ENCODE measurements at regions not wholly inside any gene's neighbourhood (a gene's known extent, or its start where the extent isn't known, plus 50 kb on each side); places are given as distances from the start of the nearest gene placed in this dataset.

DNA sequence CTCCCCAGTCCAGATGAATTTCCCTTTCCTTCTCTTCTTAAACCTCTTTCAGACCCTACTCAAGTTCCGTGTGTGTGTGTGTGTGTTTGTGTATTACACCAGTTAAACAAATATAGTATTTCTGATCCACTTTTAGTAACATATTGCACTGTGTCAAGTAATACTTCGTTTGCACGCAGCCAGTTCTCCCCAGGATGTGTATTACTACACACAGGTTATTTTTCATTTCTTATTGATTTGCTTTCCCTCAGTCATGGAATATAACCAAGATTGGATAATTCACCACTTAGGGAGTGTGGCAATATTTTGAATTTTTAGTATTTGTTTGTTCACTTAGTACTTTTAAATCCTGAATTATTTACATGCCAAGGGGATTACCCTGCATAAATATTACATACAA, 667.0 kb downstream of the NR2F2 start:
- no peak overlapping the region for H3K4me3 ChIP-seq (ENCODE audit: low read length)
- no peaks in the 10 kb centered on the region; the same call in 1 of the 2 replicates for H3K9me3 ChIP-seq (ENCODE audit: insufficient read depth, low read depth, low read length)
- H3K27ac ChIP-seq (ENCODE audit: low read length) = no peak overlapping the region
- H3K9ac ChIP-seq (ENCODE audit: low read depth, low read length) = no peak overlapping the region
- H3K36me3 ChIP-seq (ENCODE audit: insufficient read depth, low read depth, low read length) = no peaks in the 10 kb centered on the region
- no peaks in the 10 kb centered on the region for H3K4me1 ChIP-seq (ENCODE audit: insufficient read depth, low read length)
- peaks cover 37% of the 10 kb centered on the region for H3K27me3 ChIP-seq (ENCODE audit: insufficient read depth, low read length)

GRCh38 chr15:97009031-97009431, 678.5 kb downstream of the NR2F2 start:
- Histone ChIP-seq H3K27me3 (ENCODE audit: insufficient read depth, low read length) (peaks cover 17% of the 10 kb centered on the region), H3K4me1 (ENCODE audit: insufficient read depth, low read length) (no peaks in the 10 kb centered on the region), H3K9ac (ENCODE audit: low read depth, low read length) (no peak overlapping the region), H3K36me3 (ENCODE audit: insufficient read depth, low read depth, low read length) (no peaks in the 10 kb centered on the region), H3K27ac (ENCODE audit: low read length) (no peak overlapping the region), H3K4me3 (ENCODE audit: low read length) (no peak overlapping the region), H3K9me3 (ENCODE audit: insufficient read depth, low read depth, low read length) (no peaks in the 10 kb centered on the region)

DNA sequence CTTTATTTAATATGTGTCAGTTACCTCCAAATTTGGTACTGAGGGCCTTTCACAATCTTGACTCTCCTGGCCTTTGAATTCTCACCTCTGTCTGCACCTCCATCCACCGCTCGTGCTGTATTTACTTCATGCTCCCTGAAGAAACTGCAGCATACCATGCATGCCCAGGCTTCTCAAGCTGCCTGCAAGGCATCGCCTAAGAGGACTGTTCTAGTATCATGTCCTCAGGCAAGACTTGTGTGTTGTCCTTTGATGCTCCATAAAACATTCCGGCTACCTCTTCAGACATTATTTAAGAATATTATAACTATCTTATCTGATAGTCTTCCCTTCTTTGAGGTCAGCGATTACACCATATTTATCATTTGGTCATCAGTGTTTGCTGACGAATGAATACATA, 682.5 kb downstream of the NR2F2 start:
- Histone ChIP-seq H3K9me3 (ENCODE audit: insufficient read depth, low read depth, low read length) (no peaks in the 10 kb centered on the region), H3K27ac (ENCODE audit: low read length) (no peak overlapping the region), H3K4me1 (ENCODE audit: insufficient read depth, low read length) (no peaks in the 10 kb centered on the region; the same call in 1 of the 2 replicates), H3K36me3 (ENCODE audit: insufficient read depth, low read depth, low read length) (no peaks in the 10 kb centered on the region), H3K4me3 (ENCODE audit: low read length) (no peak overlapping the region), H3K9ac (ENCODE audit: low read depth, low read length) (no peak overlapping the region), H3K27me3 (ENCODE audit: insufficient read depth, low read length) (peaks cover 17% of the 10 kb centered on the region)

DNA sequence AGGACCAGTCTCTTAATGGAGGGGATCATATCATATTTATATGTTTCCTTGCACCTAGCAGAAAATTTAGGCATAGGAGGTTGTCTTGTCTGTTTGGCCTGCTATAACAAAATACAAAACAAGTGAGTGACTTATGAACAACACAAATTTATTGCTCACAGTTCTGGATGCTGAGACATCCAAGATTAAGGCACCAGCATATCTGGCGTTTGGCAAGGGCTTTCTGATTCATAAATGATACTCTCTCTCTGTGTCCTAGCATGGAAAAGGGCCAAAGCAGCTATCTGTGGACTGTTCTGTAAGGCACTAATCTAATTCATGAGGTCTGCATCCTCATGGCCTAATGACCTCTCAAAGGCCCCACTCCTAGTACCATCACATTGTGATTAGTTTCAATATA, 683.0 kb downstream of the NR2F2 start:
- no peaks in the 10 kb centered on the region; the same call in 1 of the 2 replicates for H3K4me1 ChIP-seq (ENCODE audit: insufficient read depth, low read length)
- no peaks in the 10 kb centered on the region for H3K9me3 ChIP-seq (ENCODE audit: insufficient read depth, low read depth, low read length)
- H3K9ac ChIP-seq (ENCODE audit: low read depth, low read length) = no peak overlapping the region
- H3K36me3 ChIP-seq (ENCODE audit: insufficient read depth, low read depth, low read length) = no peaks in the 10 kb centered on the region
- peaks cover 17% of the 10 kb centered on the region for H3K27me3 ChIP-seq (ENCODE audit: insufficient read depth, low read length)
- no peak overlapping the region for H3K27ac ChIP-seq (ENCODE audit: low read length)
- no peak overlapping the region for H3K4me3 ChIP-seq (ENCODE audit: low read length)

- no peak overlapping the region for H3K9ac ChIP-seq (ENCODE audit: low read depth, low read length)
- no peak overlapping the region for H3K4me3 ChIP-seq (ENCODE audit: low read length)
- H3K9me3 ChIP-seq (ENCODE audit: insufficient read depth, low read depth, low read length) = no peaks in the 10 kb centered on the region
- H3K27me3 ChIP-seq (ENCODE audit: insufficient read depth, low read length) = peaks cover 17% of the 10 kb centered on the region
- no peaks in the 10 kb centered on the region; the same call in 1 of the 2 replicates for H3K4me1 ChIP-seq (ENCODE audit: insufficient read depth, low read length)
- H3K36me3 ChIP-seq (ENCODE audit: insufficient read depth, low read depth, low read length) = no peaks in the 10 kb centered on the region
- no peak overlapping the region for H3K27ac ChIP-seq (ENCODE audit: low read length)
Measured at GRCh38 chr15:97014001-97014400, 683.5 kb downstream of the NR2F2 start.

GRCh38 chr15:97023488-97023844, 693.0 kb downstream of the NR2F2 start:
- Histone ChIP-seq H3K27me3 (ENCODE audit: insufficient read depth, low read length) (no peaks in the 10 kb centered on the region), H3K9me3 (ENCODE audit: insufficient read depth, low read depth, low read length) (no peaks in the 10 kb centered on the region), H3K27ac (ENCODE audit: low read length) (no peak overlapping the region), H3K4me3 (ENCODE audit: low read length) (no peak overlapping the region), H3K9ac (ENCODE audit: low read depth, low read length) (no peak overlapping the region), H3K36me3 (ENCODE audit: insufficient read depth, low read depth, low read length) (no peaks in the 10 kb centered on the region), H3K4me1 (ENCODE audit: insufficient read depth, low read length) (no peaks in the 10 kb centered on the region)

DNA sequence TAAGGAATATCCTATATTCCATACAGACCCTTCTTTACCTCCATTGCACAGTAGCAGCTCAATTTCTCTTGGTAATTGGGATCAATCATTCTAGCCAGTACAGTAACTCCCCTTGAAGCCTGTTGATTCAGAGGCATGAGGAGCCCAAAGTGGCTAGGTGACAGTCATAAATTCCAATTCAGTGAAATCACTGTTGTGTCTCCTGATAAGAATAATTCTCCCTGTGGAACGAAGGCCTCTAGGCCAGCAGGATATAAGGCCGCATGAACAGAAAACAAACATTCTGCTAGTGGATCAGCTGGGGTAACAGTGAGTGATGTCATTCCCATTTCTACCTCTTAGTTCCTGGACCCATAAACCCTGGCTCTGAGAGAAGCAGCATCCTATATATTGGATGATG, 696.3 kb downstream of the NR2F2 start:
- H3K36me3 ChIP-seq (ENCODE audit: insufficient read depth, low read depth, low read length) = no peaks in the 10 kb centered on the region
- H3K9me3 ChIP-seq (ENCODE audit: insufficient read depth, low read depth, low read length) = peaks cover 5% of the 10 kb centered on the region
- no peaks in the 10 kb centered on the region for H3K27me3 ChIP-seq (ENCODE audit: insufficient read depth, low read length)
- H3K4me3 ChIP-seq (ENCODE audit: low read length) = no peak overlapping the region
- H3K27ac ChIP-seq (ENCODE audit: low read length) = no peak overlapping the region
- H3K4me1 ChIP-seq (ENCODE audit: insufficient read depth, low read length) = no peaks in the 10 kb centered on the region
- no peak overlapping the region for H3K9ac ChIP-seq (ENCODE audit: low read depth, low read length)

DNA sequence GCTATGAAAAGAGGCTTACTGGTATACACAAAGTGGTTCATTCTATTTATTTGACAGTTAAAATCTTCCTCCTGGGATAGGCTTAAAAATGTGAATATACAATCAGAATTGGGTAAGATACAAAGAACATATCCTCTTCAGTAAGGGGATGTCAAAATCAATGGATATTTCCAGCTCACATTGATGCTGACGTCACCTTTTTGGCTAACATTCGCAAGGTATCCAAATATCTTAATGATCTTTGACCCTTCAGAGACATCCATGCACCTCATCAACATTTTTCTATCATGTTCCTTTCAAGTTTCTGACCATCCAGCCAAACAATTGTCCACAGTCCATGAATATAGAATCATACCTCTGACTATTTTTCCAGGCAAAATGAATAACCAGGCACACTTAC, 697.3 kb downstream of the NR2F2 start:
- Histone ChIP-seq H3K9ac (ENCODE audit: low read depth, low read length) (no peak overlapping the region), H3K4me1 (ENCODE audit: insufficient read depth, low read length) (no peaks in the 10 kb centered on the region), H3K27me3 (ENCODE audit: insufficient read depth, low read length) (no peaks in the 10 kb centered on the region), H3K9me3 (ENCODE audit: insufficient read depth, low read depth, low read length) (peaks cover 5% of the 10 kb centered on the region), H3K36me3 (ENCODE audit: insufficient read depth, low read depth, low read length) (no peaks in the 10 kb centered on the region), H3K4me3 (ENCODE audit: low read length) (no peak overlapping the region), H3K27ac (ENCODE audit: low read length) (no peak overlapping the region)

GRCh38 chr15:97030251-97030650, 699.8 kb downstream of the NR2F2 start:
- Histone ChIP-seq H3K27ac (ENCODE audit: low read length) (no peak overlapping the region), H3K9me3 (ENCODE audit: insufficient read depth, low read depth, low read length) (peaks cover 5% of the 10 kb centered on the region), H3K9ac (ENCODE audit: low read depth, low read length) (no peak overlapping the region), H3K4me3 (ENCODE audit: low read length) (no peak overlapping the region), H3K27me3 (ENCODE audit: insufficient read depth, low read length) (no peaks in the 10 kb centered on the region), H3K4me1 (ENCODE audit: insufficient read depth, low read length) (no peaks in the 10 kb centered on the region), H3K36me3 (ENCODE audit: insufficient read depth, low read depth, low read length) (no peaks in the 10 kb centered on the region)

DNA sequence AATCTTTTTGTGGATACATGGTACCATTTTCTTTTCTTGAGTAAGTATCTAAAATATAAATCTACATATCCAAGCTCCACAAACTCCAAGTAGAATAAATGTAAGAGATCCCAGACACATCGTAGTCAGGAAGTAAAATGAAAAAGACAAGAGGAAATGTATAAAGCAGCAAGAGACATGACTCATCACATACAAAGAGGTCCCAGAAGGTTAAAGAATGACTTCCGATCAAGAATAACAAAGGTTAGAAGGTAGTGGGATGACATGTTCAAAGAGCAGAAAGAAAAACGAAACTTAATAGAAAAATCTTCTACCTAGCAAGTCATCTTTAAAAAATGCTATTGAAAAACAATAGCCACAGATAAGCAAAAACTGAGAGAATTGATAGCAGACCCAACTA, 705.8 kb downstream of the NR2F2 start:
- no peaks in the 10 kb centered on the region for H3K27me3 ChIP-seq (ENCODE audit: insufficient read depth, low read length)
- no peak overlapping the region for H3K9ac ChIP-seq (ENCODE audit: low read depth, low read length)
- H3K4me3 ChIP-seq (ENCODE audit: low read length) = no peak overlapping the region
- no peak overlapping the region for H3K27ac ChIP-seq (ENCODE audit: low read length)
- no peaks in the 10 kb centered on the region; the same call in 1 of the 2 replicates for H3K4me1 ChIP-seq (ENCODE audit: insufficient read depth, low read length)
- no peaks in the 10 kb centered on the region for H3K9me3 ChIP-seq (ENCODE audit: insufficient read depth, low read depth, low read length)
- no peaks in the 10 kb centered on the region for H3K36me3 ChIP-seq (ENCODE audit: insufficient read depth, low read depth, low read length)

DNA sequence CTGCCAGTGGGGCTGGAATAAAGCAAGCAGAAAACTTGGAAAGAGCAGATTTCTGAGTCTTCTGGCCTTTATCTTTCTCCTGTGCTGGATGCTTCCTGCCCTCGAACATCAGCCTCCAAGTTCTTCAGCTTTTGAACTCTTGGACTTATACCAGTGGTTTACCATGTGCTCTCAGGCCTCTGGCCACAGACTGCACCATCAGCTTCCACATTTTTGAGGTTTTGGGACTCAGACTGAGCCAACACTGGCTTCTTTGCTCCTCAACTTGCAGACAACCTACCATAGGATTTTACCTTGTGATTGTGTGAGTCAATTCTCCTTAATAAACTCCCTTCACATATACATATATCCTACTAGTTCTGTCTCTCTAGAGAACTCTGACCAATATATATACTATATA, 706.6 kb downstream of the NR2F2 start:
- H3K9ac ChIP-seq (ENCODE audit: low read depth, low read length) = no peak overlapping the region
- no peaks in the 10 kb centered on the region; the same call in 1 of the 2 replicates for H3K4me1 ChIP-seq (ENCODE audit: insufficient read depth, low read length)
- no peak overlapping the region for H3K27ac ChIP-seq (ENCODE audit: low read length)
- no peaks in the 10 kb centered on the region for H3K36me3 ChIP-seq (ENCODE audit: insufficient read depth, low read depth, low read length)
- H3K4me3 ChIP-seq (ENCODE audit: low read length) = no peak overlapping the region
- no peaks in the 10 kb centered on the region for H3K9me3 ChIP-seq (ENCODE audit: insufficient read depth, low read depth, low read length)
- no peaks in the 10 kb centered on the region for H3K27me3 ChIP-seq (ENCODE audit: insufficient read depth, low read length)

DNA sequence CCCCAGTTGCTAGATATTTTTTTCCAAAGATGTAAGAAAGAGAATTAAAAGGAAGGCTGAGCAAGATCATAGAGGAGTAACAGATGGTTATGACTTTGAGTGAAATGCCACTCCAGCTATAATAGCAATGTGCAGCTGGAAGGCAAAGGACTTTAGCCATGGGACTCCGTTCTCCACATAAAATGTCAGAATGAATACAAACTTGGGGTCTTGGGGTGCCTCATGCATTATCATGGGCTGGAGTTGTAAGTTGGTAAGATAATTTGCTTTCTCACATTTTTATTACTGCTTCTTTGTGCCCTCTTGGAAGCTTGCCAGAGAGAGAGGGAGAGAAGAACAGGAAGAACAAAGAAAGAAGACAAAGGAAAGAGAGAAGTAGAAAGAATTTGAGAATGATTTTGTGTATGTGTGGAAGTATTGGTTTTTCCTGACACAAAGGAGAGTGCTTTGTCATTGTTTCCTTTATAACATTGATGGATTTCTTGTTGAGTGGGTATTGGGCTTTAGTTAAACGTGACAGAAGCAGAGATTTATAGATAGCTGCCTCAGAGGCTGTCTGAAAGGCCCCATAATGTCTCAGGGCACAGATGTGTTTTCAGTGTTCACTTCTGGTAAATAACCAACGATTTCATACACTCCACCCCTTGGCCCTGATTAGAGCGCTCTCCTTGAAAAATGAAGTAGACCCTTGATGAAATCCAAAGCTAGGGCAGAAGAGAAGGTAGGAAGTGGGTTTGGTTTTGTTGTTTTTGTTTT, 715.3 kb downstream of the NR2F2 start:
- Histone ChIP-seq H3K27ac (ENCODE audit: low read length) (no peak overlapping the region), H3K9me3 (ENCODE audit: insufficient read depth, low read depth, low read length) (no peaks in the 10 kb centered on the region), H3K36me3 (ENCODE audit: insufficient read depth, low read depth, low read length) (no peaks in the 10 kb centered on the region), H3K4me3 (ENCODE audit: low read length) (no peak overlapping the region), H3K27me3 (ENCODE audit: insufficient read depth, low read length) (no peaks in the 10 kb centered on the region), H3K9ac (ENCODE audit: low read depth, low read length) (no peak overlapping the region), H3K4me1 (ENCODE audit: insufficient read depth, low read length) (no peaks in the 10 kb centered on the region)

Measured in iPS-20b (cell line).